Effector CD4-positive, alpha-beta T cell (primary cell): ENCODE measurements at regions not wholly inside any gene's neighbourhood (a gene's known extent, or its start where the extent isn't known, plus 50 kb on each side); places are given as distances from the start of the nearest gene placed in this dataset.
"Not testable (repeated sequence)": the region's sequence is repeated elsewhere in the genome, so short reads cannot be mapped to it uniquely, and the experiment has no call there.

ENCODE experiments used
- DNase-seq: peaks from one replicate; pipeline ENCODE4 v3.0.0-alpha.2; 2020

DNA sequence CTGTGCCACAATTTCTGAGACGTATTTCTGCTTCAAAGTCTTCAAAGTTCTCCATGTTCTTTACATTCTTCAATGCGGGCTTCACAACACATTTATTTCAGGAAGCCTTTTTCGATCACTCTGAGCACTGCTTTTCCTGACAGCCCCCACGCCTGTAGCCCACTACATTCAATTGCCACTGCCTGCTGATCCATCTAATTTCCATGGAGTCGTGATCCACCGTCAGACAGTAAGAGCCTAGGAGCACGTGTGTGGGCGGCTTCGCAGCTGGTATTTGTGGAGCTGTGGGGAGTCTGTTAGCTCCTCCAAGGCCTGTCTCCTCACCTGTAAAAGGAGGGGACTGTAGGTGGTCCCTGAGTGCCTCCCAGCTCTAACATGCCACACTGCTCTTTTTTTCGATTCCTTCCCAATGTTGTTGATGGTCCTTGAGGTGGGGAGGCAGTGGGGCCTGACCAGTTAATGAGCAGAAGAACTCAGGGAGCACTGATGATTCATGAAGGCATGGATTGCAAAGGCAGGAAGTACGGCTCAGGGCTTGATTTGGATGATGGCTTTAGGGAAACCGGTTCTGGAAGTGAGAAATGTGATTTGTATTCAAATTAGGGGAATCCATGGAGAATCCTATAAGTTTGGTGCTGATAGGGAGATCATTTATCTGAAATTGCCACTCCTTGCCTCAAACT, 401.1 kb upstream of the PODXL start:
- DNase-seq = no peak

DNA sequence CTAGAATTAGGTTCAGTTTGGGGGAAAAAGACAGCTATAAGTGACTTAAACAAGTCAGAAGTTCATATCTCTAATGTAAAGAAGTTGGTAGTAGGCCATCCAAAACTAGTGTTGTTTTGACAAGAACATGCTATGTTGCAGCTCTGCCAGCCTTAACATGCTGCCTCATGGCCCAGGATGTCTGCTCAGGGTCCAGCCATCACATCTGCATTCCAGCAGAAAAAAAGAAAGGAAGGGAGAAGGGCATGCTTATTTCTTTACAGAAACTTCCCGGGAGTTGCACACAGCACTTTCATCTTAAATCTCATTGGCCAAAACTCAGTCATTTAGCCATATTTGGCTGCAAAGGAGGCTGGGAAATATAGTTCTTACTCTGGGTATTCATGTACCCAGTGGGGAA, 400.4 kb upstream of the PODXL start:
- DNase-seq = no peak

DNA sequence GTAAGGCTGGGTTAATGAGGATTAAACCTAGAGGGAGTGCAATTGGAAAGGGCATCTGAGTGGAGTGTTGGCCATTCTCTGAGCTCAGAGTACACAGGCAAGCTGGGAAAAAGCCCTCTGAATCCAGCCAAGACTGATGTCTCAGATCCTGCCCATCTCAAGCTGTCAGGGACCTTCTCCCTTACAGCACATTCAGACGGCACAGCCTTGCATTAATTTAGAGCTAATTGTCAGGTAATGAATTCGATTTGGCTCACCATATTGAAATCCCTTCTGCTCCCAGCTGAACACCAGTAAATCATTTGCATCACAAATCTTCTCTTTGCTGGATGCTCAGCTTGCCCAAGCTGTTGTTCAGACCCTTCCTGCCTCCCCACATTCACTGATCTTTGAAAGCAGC, 399.3 kb upstream of the PODXL start:
- DNase-seq = no peak

DNA sequence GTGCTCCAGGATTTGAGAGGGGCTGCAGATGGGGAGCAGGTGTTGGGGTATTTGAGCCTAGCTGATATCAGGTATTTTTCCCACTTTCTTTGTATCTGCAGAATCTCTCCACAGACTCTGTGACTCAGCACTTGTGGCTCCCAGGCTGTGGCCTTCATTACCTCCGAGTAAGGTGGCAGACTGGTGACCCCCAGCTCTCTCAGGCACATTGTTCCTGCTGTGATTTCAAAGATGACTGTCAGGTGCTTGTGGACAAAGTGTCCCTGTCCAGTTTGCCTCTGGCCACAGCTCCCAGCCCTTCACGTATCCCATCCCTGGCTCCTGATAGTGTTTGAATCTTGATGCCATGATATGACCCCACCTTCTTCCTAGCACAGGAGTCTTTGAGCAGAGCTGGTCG, 396.8 kb upstream of the PODXL start:
- DNase-seq = no peak

DNA sequence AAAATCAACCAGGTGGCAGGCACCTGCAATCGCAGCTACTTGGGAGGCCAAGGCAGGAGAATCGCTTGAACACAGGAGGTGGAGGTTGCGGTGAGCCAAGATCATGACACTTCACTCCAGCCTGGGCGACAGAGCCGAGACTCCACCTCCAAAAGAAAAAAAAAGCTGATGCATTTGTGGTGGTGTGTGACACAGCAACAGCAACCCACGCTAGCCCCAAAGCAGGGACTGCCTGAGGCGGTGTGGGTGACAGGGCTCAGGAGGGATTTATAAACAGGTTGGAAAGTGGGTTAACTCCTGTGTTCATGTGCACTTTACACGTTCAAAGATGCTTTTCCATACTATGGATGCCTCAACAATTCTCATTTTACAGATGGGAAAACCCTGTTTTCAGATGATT, 395.9 kb upstream of the PODXL start:
- DNase-seq = no peak

DNA sequence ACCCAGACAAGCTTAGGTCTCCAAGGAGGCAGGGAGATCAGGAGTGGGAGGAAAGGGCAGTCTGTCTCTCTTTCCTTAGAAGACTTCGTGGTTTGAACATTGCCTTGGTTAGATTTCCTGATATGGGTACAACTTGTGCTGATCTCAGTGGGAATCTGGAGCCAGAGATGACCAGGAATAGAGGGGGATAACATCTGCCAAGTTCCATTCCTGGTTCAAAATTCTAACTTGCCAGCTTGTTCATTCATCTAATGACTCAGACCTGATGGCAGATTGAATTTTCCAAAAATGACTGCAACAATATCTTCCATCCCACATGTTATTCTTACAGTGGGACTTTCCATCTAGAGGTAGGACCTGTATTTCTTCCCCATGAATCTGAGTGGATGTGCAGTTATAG, 394.3 kb upstream of the PODXL start:
- DNase-seq = no peak

DNA sequence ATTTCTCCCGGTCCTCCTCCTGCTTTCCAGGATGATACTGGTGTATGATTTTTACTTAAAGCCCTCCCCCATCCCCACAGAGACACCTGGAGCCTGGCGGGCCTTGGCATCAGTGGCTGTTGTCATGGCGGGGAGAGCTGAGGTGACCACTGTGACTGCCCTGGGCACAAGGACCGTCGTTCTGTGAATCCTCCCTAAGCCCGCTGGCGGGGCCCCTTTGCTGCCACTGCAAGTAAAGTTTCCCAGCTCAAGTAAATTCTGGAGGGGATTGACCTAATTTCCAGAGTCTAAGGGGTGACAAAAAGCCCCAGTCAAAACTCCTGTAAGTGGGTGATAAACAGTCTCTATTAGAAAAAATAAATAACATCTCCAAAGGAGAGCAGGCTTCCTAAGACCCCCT, 393.2 kb upstream of the PODXL start:
- DNase-seq = no peak

DNA sequence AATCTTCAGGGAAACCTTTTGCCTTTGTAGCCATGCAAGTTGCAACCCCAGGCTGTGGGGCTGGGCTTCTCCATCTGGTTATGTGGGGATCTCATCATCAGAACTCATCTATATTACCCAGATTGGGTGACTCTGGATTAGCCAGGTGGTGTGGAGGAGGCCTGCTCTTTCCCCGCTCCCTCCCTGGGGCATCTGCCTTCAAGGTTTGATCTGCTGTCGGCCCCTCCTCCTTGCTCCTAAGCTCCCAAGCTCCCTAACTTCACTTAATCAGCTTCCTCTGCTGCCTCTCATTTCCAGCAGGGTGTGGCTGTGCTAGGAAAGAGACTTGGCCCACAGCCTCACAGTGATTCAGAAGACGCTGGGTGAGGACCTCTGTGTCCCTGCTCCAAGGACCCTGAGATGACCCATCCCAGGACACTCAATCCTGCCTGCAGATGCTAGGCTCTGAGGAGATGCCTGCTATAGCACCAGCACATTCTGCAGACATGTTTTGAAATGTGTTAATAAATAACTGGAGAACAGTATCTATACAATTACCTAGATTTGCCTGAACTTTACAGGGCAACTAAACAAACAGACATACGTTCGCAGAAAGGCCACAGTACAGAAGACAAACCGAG, 392.1 kb upstream of the PODXL start:
- DNase-seq = no peak

DNA sequence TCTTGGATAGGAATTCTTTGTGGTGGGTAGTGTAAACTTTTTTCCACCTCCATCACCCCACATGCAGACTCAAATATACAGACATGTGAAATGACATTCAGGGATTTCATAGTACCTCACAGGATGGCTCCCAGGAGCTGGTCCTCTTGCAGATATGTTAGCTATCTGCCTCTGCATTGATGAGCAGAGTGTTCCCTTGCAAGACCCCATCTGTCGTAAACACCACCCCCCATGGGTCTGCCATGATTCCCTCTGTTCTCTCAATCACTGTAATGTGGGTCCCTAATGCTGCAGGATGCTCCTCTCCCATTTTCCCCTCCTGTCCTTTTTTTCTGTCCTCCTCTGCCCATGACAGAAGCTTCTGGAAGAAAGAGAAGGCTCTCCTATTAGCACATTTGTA, 391.2 kb upstream of the PODXL start:
- no peak for DNase-seq

DNA sequence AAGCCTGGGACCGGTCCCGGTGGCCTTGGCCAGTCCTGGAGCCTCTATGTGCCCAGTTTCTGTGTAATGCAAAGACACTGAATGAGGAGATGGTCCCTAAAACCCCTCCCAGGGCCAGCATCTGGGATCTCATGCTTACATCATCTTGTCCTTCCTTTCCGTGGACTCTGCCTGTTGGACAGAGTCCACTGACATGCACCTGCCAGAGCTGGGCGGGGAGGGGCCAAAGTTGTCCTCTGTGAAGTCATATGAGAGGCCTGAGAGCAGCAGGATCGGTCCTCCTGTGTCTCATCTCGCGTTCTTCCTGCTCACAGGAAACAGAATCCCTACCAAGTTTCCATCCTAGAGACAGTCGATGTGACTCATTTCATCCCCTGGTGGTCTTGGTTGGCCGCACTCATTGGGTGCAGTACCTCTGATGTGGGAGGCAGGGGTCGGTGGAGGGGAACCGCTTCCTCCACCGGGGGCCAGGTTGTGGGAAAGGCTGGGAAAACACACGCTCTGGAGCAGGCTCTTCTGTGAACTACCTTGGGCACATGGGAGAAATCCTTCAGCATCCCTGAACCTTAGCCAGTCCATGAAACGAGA, 389.6 kb upstream of the PODXL start:
- no peak for DNase-seq

DNA sequence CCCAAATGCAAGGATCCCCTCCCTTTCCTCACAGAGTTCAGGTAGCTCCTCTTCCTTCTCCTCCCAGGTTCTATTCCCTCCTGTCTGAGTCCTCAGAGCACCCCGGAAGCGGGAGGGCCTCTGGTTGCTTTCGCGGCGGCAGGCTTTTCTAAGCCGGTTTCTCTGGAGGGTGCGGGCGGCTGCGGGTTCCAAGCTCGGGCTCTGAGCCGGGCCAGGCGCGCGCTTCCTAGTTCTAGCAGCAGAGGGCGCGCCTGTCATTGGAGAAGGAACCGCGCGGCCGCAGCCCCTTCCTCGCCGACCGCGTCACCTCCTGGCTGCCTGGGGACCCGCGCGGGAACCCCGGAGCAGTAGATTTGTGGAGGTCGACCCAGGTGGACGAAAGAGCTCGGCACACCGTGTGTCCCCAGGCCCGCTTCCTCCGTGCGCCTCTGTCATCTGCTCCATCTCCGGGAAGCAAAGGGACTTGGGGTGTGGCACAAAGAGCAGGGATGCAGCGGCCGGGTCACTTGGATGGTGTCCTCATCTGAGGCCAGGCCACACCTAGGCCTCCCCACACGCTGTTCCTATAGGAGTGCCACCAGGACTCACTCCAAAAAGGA, 389.0 kb upstream of the PODXL start:
- DNase-seq = no peak

DNA sequence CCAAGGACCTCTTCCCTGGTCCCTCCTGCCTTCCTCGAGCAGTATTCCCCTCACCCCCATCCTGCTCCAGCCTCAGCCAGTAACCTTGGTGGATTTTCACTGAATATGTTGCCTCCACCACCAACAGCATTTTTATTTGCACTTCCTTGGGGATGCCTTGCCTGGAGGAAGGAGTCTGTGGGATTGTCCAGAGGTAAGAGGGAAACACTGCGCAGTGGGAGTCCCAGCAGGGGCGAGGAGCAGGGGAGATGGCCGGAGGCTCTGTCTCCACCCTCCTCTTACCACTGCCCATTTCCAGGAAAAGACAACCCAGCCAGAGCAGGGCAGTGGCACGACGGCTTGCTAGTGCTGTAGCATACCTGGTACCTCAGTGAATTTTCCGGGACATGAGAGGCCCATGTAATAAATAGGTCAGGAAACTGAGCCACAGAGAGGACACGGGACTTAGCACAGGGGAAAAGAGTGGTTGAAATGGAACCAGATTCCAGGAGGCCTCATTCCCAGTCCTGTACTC, 388.2 kb upstream of the PODXL start:
- DNase-seq = no peak

DNA sequence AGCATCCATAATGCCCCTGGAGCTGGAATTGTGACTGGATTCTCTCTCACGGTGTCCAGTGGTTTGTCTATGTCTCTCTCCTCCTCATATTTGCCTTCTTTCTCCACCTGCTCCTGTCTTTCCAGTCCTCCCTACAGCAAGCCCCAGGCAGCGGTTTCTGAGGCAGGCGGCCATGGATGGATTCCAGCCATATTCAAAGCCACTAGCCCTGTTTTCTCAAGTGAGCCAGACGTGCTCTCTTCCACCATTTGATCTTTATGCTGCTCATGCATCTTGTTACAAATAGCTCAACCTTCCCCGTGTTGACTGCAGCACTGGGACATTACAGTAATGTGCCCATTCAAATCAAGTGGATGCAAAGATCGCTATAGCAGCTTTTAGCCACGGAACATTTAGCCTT, 387.2 kb upstream of the PODXL start:
- no peak for DNase-seq

DNA sequence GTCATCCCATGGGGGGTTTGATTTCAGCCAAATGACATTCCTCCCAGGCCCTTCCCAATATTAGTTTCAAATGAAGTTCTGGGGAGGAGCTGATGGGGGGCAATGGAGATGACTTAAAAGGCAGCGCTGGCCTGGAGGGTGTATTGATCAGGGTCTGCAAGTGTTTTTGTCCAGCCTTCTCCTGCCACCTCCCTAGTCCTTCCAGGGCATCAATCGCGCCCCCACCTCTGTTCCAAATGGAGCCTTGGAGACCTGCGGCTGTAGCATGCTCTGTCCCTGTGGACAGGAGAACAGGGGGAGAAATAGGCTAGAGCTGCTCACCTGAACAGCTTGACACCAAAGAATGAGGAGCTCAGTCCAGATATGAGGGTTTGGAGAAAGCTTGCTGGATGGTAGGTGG, 386.8 kb upstream of the PODXL start:
- DNase-seq = no peak

DNA sequence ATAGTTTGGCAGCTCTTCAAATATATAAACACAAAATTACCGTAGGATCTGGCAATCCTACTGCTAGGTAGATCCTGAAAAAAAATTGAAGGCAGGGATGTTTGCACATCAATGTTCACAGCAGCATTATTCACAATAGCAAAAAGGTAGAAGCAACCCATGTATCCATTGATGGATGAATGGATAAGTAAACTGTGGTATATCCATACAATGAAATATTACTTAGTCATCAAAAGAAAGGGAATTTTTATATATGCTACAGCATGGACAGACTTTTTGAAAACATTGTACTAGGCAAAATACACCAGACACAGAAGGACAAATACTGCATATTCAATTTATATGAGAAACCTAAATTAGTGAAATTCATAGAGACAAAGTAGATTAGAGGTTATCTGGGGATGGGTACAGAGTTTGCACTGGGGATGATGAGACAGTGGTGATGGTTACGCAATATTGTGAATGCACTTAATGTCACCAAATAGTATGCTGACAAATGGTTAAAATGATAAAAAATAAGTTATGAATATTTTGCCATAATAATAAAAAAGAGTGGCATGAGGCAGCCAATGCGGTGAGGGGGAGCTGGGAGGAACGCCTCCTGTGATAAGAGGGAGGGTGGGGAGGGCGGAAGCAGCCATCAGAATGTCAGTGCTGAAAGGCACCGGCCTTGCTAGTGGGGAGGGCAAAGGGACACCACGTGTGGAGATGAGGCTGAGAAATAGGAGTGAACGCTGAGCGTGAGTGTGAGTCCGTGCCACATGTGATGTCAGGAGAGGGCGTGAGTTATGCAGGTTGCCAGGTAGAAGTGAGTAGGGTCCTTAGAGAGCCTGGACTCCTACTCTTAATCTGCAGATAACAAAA, 386.1 kb upstream of the PODXL start:
- DNase-seq = no peak

DNA sequence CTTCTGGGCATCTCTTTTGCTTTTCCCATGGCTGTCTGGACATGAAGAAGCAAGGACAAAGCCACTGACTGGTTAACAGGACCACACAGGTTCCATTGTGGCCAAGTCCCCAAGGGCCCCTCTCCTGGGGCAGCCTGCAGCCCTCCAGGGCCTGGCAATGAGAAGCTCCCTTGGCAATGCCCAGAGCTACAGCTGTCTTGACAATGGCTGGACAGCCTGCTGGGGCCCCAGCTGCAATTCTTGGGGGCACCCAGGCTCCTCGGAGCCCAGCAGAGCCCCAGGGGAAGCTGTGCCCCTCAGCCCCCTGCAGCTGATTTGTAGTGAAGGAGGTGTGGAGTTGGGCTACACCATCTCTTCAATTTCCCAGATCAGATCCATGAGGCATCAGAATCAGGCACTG, 384.9 kb upstream of the PODXL start:
- DNase-seq = no peak

DNA sequence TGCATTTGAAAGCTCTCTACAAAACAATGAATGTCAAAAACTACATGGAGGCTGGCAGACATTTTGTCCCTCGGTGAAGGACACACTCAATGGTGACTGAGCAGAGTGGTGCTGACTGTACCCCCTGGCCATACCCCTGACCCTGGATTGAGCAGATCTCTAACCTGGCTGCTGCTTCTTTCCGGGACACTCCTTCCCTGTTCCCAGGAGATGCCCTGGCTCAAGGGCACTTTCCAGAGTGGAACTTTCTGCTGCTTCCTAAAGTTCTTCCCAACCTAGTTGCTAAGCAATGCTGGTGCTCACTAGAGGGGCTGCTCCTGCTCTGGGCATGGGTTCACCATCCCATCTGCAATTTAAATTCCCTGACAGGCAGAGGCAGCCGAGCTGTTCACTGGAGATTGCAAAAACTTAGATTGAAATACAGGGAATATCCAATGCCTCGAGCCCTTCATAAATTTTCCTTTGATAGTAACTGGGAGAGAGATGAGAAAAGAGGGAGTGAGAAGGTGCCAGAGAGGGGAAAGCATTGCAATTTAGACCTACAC, 384.3 kb upstream of the PODXL start:
- no peak for DNase-seq

DNA sequence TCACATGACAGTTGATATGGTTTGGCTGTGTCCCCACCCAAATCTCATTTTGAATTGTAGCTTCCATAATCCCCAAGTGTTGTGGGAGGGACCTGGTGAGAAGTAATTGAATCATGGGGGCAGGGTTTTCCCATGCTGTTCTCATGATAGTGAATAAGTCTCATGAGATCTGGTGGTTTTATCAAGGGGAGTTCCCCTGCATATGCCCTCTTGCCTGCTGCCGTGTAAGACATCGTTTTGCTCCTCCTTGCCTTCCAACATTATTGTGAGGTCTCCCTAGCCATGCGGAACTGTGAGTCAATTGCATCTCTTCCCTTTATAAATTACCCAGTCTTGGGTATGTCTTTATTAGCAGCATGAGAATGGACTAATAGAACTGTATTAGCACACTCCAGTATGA, 382.4 kb upstream of the PODXL start:
- DNase-seq = not testable (repeated sequence)

DNA sequence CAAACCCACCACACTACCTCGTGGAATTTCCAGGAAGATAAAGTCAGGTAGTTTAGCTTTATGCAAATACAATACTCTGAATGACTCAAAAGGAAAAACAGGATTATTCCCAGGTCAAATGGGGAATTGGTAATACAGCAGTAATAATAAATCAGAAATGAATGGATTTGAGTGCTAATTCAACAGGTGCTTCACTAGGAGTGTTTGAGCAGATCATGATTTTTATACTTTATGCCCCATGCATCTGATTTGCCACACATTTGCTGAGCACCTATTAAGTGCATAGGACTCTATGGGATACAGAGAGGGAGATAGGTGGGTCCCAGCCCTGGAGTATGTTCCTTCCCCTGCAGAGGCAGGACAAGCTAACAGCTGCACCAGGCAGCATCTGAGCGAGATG, 381.4 kb upstream of the PODXL start:
- no peak for DNase-seq

DNA sequence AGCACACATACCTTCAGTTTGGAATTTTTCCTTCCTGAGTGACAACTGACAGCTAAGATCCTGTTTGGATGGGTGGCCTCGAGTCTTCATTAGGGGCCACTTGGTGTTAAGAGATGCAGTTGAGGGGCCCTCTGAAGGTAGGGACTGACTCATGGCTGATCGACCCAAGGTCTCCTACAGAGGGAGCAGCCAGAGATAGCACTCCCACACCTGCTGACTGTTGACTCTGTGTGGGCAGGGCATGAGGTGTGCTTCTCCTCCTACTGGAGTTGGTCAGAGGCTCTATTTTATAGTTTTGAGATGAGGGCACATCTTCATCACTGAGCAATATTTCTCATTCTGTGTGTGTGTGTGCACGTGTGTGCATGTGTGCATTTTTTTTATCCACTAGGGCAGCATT, 378.8 kb upstream of the PODXL start:
- DNase-seq = no peak

DNA sequence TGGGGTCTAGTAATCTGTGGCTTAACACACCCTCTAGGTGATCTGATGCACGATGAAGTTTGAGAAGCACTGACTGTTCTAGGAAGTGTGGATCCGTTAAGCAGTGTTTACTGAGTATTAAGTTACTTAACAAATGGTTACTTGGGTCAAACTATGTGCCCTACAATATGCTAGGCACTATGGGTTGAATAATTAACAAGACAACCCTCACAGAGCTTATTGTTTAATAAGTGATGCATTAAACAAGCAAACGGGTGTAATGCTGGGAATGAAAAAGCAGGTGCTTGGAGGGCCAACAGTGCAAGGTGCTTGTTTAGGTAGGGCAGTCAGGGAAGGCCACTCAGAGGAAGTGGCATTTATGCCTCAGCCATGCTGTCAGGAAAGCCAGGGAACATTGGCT, 378.0 kb upstream of the PODXL start:
- DNase-seq = no peak

DNA sequence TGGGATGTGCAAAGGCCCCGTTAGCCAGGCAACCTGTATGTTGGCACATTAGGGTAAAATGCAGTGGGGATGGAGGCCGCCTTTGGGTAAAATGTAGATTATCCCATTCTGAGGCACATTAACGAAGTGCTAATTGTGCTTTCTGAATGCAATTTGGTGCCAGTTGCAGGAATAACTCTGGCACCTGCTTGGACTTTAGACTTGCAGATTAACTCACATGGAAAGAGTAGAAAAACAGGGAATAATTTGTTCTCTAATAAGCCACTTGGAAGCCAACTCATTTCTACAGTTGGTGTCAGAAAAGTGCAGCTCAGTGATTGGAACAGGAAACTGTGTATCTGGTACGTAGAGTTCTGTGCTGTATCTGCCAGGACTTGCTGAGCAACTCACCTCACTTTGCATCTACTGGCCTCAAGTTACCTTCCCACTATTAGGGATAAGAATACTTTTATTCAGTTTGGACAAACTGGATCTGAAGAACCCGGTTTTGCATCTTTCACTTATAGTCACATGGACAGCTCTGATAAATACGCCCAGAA, 377.4 kb upstream of the PODXL start:
- DNase-seq = no peak

DNA sequence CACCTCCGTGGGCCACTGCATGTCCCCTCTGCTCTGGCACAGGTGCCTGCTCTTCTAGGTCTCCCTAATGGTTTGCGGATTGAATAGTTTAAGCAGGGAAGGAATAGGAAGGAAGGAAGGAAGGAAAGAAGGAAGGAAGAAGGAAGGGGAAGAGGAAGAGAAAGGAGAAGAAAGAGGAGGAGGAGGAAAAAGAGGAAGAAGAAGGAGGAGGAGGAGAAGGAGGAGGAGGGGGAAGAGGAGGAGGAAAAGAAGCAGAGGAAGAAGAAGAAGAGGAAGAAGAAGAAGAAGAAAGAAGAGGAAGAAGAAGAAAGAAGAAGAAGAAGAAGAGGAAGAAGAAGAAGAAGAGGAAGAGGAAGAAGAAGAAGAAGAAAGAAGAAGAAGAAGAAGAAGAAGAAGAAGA, 376.8 kb upstream of the PODXL start:
- not testable (repeated sequence) for DNase-seq
